Neural cell (in vitro differentiated cells): ENCODE measurements at regions not wholly inside any gene's neighbourhood (a gene's known extent, or its start where the extent isn't known, plus 50 kb on each side); places are given as distances from the start of the nearest gene placed in this dataset.

Source experiments
- CTCF ChIP-seq: fragments of 450-650 bp; IDR thresholded peaks from 2 replicates; pipeline ENCODE4 v1.5.1; 2014; ENCODE audit warnings: antibody characterized with exemption, mild to moderate bottlenecking, moderate library complexity; ENCODE audit not compliant: poor library complexity, severe bottlenecking
- EP300 ChIP-seq: fragments of 450-650 bp; conservative IDR thresholded peaks from 2 replicates; pipeline ENCODE4 v1.6.1; 2014; ENCODE audit warnings: antibody characterized with exemption, mild to moderate bottlenecking, moderate library complexity; ENCODE audit not compliant: poor library complexity, severe bottlenecking
- EZH2 ChIP-seq: fragments of 200-600, 300-800 bp; shearing (Covaris generic), sonication (generic); IDR thresholded peaks from 2 replicates; pipeline ENCODE4 v1.6.1; 2014; ENCODE audit warnings: antibody characterized with exemption, low read length, borderline replicate concordance, mild to moderate bottlenecking; ENCODE audit not compliant: insufficient read depth, poor library complexity, severe bottlenecking
- SMC3 ChIP-seq: fragments of 450-650 bp; conservative IDR thresholded peaks from 2 replicates; pipeline ENCODE4 v1.6.1; 2014; ENCODE audit warnings: antibody characterized with exemption, mild to moderate bottlenecking, moderate library complexity; ENCODE audit not compliant: poor library complexity

DNA sequence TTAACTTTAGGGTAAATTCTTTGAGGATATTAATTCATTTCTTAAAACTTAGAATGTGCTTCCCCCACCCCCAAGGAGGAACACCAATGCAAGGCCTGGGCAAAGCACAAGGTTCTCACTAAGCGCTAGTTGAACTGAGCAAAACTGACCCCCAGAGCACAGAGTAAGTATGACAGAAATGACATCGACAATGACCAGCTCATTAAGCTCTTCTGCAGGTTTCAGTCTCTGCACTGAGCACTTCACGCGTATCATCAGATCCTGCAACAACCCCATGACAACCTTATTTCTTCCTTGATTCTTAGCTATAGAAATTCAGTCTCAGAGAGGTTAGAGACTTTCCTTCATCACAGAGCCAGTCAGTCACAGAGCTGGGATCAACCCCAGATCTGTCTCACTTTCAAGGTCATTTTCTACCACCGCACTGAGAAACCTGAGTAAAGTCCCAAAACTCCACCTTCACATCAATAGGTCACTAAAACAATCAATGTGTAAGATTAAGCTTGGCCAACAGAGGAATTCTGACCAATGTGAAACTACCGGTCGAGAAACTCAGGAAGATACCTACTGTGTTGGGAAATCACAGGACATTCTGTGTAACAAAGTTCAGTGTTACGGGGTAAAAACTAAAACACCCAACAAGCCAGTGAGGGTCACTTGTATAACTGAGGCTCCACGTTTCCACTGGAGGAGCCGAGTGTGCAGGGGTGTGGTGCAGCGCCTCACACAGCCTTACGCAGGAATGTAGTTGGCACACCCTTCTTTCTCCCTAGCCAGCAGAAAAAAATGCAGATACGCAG is 129.0 kb upstream of the FOXQ1 start:
- TF ChIP-seq EZH2, result no peak
- no peak for TF ChIP-seq CTCF
- TF ChIP-seq EP300, result no peak
- TF ChIP-seq SMC3, result no peak
